Omental fat pad (tissue), 3 donors: ENCODE measurements at regions not wholly inside any gene's neighbourhood (a gene's known extent, or its start where the extent isn't known, plus 50 kb on each side); places are given as distances from the start of the nearest gene placed in this dataset.

Experiments used
- ATAC-seq: fragments of 150-250 bp; one replicate; pipeline ENCODE4 v1.9.1; 2016; ENCODE audit warnings: mild to moderate bottlenecking, moderate library complexity; ENCODE audit not compliant: low FRiP score
- DNase-seq: peaks from one replicate; pipeline ENCODE4 v3.0.0-alpha.2; 2019; ENCODE audit warnings: low spot score
- CTCF ChIP-seq, 3 donors: fragments of 450-650 bp; IDR thresholded peaks; one replicate each; pipeline ENCODE4 v1.5.1; 2016 to 2017; ENCODE audit warnings: antibody characterized with exemption in 3 of 3, mild to moderate bottlenecking in 3 of 3, moderate library complexity in 2 of 3

GRCh38 chr1:14039582-14040430 is 339.8 kb downstream of the PRDM2 start:
- no peak for TF ChIP-seq CTCF (IDR thresholded peaks at IDR 0.05)
- no peak for DNase-seq
- ATAC-seq = no peak

GRCh38 chr1:14049965-14050364 is 350.0 kb downstream of the PRDM2 start:
- TF ChIP-seq CTCF (IDR thresholded peaks at IDR 0.05) = no peak
- DNase-seq (no peak), ATAC-seq (no peak)

- DNase-seq (no peak), ATAC-seq (peak; percentile 86)
- TF ChIP-seq CTCF (IDR thresholded peaks at IDR 0.05) = no peak
Measured at GRCh38 chr1:14055442-14056223, 355.6 kb downstream of the PRDM2 start.

- no peak for ATAC-seq
Measured at GRCh38 chr1:14057640-14058039, 357.7 kb downstream of the PRDM2 start.

GRCh38 chr1:14061204-14061603 is 361.2 kb downstream of the PRDM2 start:
- TF ChIP-seq CTCF (IDR thresholded peaks at IDR 0.05) = no peak
- DNase-seq = no peak
- ATAC-seq = no peak

More at GRCh38 chr1:14057640-14058039, 357.7 kb downstream of the PRDM2 start:
- DNase-seq = no peak
- TF ChIP-seq CTCF (IDR thresholded peaks at IDR 0.05) = no peak

GRCh38 chr1:14061722-14062121 is 361.7 kb downstream of the PRDM2 start:
- TF ChIP-seq CTCF (IDR thresholded peaks at IDR 0.05) = no peak
- ATAC-seq = no peak
- no peak for DNase-seq
